GM12892 (cell line): ENCODE measurements at regions not wholly inside any gene's neighbourhood (a gene's known extent, or its start where the extent isn't known, plus 50 kb on each side); places are given as distances from the start of the nearest gene placed in this dataset.

ENCODE experiments used
- POLR2AphosphoS5 ChIP-seq: IDR thresholded peaks from 2 replicates; pipeline ENCODE4 v1.6.1; 2011; ENCODE audit warnings: low read depth, low read length, control low read depth
- TAF1 ChIP-seq: IDR thresholded peaks from 2 replicates; pipeline ENCODE4 v1.6.1; 2011; ENCODE audit warnings: low read depth, mild to moderate bottlenecking, control low read depth, low read length, borderline replicate concordance

DNA sequence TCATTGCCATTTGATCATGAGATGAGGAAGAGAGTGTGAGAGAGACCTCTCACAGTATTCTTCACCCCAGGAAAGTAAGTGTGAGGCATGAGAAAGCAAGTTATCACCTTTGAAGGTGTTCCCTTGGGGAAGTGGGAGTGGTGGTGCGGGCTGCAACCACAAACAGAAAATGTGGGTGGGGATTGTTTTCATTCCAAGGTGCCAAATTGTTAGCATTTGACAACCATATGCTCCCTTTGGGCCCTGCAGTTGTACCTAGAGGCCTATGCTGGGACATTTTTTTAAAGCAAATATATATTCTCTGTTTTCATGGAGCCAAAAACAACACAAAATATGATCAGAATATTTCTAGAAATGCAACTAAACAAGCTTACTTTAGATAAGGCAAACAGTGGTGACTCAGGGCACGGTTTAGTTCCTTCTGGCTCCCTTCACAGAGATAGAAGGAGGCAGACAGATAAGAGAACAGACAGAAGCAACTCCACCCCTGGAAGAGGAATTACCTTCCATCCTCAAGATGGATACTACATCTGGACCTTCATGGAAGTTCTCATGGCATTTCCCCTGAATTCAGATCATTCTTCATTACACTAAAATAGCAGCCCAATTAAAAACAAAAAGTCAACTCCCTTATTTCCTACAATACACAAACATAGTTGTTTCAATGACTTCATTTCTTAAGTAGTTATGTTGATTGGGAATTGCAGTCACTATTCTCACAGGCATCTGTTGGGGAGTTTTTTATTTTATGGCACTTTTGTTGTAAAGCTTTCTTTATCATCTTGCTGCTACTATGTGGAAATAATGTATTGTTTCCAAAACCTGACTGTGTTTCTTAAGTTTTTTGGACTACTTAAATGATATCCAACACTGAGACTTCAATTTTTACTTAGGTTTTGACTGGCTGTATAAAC, 416.6 kb downstream of the PLK2 start:
- no peak for TF ChIP-seq TAF1
- TF ChIP-seq POLR2AphosphoS5 = no peak
